ENCODE measurements at regions not wholly inside any gene's neighbourhood (a gene's known extent, or its start where the extent isn't known, plus 50 kb on each side); places are given as distances from the start of the nearest gene placed in this dataset.

DNA sequence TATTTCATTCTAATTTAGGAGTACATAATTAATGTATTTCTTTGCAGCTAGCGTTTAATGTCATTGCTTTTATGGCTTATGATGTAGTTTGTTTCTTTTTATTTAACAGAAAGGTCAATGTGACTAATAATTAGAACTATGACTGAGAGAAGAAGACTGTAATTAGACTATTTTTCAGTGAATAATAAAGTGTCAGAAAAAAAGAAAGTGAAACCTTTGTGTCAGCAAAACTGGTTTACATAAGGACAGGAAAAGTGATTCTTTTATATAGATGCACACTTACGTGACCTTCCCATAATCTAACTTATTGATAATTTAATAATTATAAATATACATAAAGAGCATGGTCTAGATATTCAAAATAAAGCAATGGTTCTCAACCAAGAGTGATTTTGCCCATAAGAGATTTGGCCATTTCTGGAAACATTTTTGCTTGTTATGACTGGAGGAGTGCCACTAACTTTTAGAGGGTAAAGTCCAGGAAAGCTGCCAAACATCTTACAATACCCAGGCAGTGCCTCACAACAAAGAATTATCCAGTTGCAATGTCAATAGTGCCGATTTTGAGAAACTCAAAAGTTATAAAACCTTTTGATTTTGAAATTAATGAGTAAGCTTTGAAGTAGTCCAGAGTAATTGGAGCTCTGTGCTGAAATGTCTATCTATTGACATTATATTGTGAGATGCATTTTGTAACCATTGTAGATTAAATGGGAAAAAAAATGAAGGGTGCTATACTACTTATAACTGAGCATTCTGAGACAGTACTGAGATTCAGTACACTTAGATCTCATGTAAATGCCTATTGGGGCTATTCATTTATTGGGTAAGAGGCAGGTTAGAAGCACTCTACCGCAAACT, 227.1 kb downstream of the C12orf50 start:
- TF ChIP-seq, protein P1, sequence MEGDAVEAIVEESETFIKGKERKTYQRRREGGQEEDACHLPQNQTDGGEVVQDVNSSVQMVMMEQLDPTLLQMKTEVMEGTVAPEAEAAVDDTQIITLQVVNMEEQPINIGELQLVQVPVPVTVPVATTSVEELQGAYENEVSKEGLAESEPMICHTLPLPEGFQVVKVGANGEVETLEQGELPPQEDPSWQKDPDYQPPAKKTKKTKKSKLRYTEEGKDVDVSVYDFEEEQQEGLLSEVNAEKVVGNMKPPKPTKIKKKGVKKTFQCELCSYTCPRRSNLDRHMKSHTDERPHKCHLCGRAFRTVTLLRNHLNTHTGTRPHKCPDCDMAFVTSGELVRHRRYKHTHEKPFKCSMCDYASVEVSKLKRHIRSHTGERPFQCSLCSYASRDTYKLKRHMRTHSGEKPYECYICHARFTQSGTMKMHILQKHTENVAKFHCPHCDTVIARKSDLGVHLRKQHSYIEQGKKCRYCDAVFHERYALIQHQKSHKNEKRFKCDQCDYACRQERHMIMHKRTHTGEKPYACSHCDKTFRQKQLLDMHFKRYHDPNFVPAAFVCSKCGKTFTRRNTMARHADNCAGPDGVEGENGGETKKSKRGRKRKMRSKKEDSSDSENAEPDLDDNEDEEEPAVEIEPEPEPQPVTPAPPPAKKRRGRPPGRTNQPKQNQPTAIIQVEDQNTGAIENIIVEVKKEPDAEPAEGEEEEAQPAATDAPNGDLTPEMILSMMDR (IDR thresholded peaks at IDR 0.05; ENCODE audit: low read depth, low read length, poor library complexity, severe bottlenecking): no peak
- no peak for TF ChIP-seq EZH2phosphoT487 (IDR thresholded peaks at IDR 0.05; ENCODE audit: borderline replicate concordance, low read length)

Data from DOHH2 (cell line).